Ovary (tissue), 7 donors: ENCODE measurements at regions not wholly inside any gene's neighbourhood (a gene's known extent, or its start where the extent isn't known, plus 50 kb on each side); places are given as distances from the start of the nearest gene placed in this dataset.

Experiments used
- DNase-seq, 5 donors: peaks; one replicate each; pipeline ENCODE4 v3.0.0-alpha.2; 2019 to 2020
- H3K27ac ChIP-seq, 2 donors: fragments of 200-600 bp; one replicate each; pipeline versions ENCODE4 v1.5.1 to v1.8.0; 2019 to 2022
- H3K27me3 ChIP-seq: fragments of 200-600 bp; one replicate; pipeline ENCODE4 v1.8.0; 2022
- H3K36me3 ChIP-seq: fragments of 200-600 bp; sonication (generic); one replicate; pipeline ENCODE4 v1.5.1; 2019
- H3K4me1 ChIP-seq: one replicate; pipeline ENCODE4 v1.8.1; 2013; ENCODE audit warnings: mild to moderate bottlenecking, moderate library complexity; ENCODE audit not compliant: insufficient read depth
- H3K4me3 ChIP-seq: fragments of 200-600 bp; sonication (generic); one replicate; pipeline ENCODE4 v1.5.1; 2017
- H3K9me3 ChIP-seq, 2 donors: fragments of 200-600 bp in 1 of 2; sonication (generic) in 1 of 2; one replicate each; pipeline versions ENCODE4 v1.5.1 to v1.8.1; 2013 to 2019; ENCODE audit warnings: mild to moderate bottlenecking in 1 of 2, moderate library complexity in 1 of 2
- EP300 ChIP-seq: sonication (generic); formaldehyde crosslinking; IDR thresholded peaks from one replicate; pipeline ENCODE4 v1.6.1; 2017; ENCODE audit warnings: antibody characterized with exemption
- POLR2A ChIP-seq: fragments of 450-650 bp; IDR thresholded peaks from one replicate; pipeline ENCODE4 v1.6.1; 2017; ENCODE audit warnings: antibody characterized with exemption, mild to moderate bottlenecking, moderate library complexity
- WGBS, 3 donors: extraction: QIAGEN DNeasy Blood & Tissue Kit in 1 of 3; methylation state at CpG; one replicate each; pipeline versions ENCODE4 v1.1.5 to v1.1.7; 2013 to 2017; 5-methylcytosine and 5-hydroxymethylcytosine counted together
- intact Hi-C, 4 donors: fragments of 100-400 bp; cut with DNase I; formaldehyde crosslinking; loops; one replicate each; pipeline versions ENCODE4 v1.11.0 to v1.15.1; 2022 to 2023
- TF ChIP-seq, protein P1 (sequence below), 3 donors: fragments of 450-650 bp in 2 of 3; fragments of 200-600 bp in 1 of 3; IDR thresholded peaks; one replicate each; pipeline versions ENCODE4 v1.5.1 to v1.8.0; 2016 to 2022; ENCODE audit warnings: antibody characterized with exemption in 3 of 3, mild to moderate bottlenecking in 1 of 3
- donor health status: DM: no; HTN: no; CAD: no; lungs with moderate emphysema.
- donor health status: DM: no; HTN: no; CAD: no.
- donor health status: Bipolar disorder and iron deficiency.
- donor health status: DM: no; HTN: no; CAD: no.
- donor health status: DM: yes; HTN: yes; CAD: no.

DNA sequence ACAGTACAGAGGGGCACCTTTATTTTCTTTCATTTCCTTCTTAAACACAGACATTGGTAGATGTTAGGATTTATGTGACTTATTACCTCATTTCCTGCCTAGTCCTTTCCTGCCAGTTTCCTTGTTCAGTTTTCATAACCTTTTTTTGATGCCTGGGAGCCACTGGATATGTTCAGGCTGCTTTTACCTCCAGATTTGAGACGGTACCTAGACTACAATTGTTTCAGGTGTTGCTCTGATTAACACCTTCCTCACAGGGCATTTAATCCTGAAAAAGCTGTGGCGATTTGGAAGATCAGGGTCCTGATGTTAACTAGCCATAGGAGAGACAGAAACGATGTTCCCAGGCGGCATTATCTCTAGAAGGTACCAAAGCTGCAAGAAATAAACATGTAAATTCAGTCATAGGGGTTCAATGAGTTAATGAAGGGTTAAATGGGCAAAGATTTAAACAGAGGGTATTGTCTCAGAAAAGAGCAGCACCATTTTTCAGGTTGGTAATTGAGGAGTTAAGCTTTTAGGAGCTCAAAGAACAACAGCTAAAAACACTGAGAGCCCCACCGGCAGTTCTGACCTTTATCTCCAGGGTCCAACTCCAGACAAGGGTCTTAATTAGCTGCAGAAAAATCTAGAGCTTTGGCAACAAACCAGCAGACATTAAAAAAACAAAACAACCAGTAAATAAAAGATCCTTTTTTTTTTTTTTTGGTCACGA, 93.3 kb downstream of the HRH4 start:
- Histone ChIP-seq H3K27ac (no peak overlapping the region), H3K4me1 (no peaks in the 10 kb centered on the region), H3K9me3 (no peaks in the 10 kb centered on the region), H3K36me3 (no peaks in the 10 kb centered on the region), H3K4me3 (no peak overlapping the region), H3K27me3 (no peaks in the 10 kb centered on the region)
- no peak for DNase-seq
- intact Hi-C loops, result no loop called here
- 45 to 61% (median 52%) methylated on average over 6 of the region's 6 CpGs for WGBS, 3 donors
- no peak for TF ChIP-seq POLR2A
- TF ChIP-seq EP300, result no peak
- TF ChIP-seq, protein P1, sequence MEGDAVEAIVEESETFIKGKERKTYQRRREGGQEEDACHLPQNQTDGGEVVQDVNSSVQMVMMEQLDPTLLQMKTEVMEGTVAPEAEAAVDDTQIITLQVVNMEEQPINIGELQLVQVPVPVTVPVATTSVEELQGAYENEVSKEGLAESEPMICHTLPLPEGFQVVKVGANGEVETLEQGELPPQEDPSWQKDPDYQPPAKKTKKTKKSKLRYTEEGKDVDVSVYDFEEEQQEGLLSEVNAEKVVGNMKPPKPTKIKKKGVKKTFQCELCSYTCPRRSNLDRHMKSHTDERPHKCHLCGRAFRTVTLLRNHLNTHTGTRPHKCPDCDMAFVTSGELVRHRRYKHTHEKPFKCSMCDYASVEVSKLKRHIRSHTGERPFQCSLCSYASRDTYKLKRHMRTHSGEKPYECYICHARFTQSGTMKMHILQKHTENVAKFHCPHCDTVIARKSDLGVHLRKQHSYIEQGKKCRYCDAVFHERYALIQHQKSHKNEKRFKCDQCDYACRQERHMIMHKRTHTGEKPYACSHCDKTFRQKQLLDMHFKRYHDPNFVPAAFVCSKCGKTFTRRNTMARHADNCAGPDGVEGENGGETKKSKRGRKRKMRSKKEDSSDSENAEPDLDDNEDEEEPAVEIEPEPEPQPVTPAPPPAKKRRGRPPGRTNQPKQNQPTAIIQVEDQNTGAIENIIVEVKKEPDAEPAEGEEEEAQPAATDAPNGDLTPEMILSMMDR (IDR thresholded peaks at IDR 0.05), result no peak

DNA sequence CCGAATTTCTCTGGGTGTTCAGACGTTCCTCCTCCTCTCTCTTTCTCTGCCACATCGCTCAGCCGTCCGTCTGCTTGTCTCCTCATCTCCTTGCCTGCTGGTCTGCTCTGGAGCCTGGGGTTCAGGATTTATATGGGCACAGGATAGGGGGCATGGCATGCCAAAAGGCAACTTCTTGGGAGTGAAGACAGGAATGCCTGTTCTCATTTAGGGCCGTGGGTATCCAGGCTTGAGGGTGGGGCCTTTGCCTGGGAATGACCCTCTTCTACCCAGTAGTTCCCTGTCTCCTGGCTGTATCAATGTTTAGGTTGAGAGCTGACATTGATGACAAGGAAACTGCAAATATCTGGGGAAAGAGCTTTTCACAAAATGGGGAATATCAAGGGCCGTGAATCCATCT, 98.0 kb downstream of the HRH4 start:
- intact Hi-C loops, result no loop called here

DNA sequence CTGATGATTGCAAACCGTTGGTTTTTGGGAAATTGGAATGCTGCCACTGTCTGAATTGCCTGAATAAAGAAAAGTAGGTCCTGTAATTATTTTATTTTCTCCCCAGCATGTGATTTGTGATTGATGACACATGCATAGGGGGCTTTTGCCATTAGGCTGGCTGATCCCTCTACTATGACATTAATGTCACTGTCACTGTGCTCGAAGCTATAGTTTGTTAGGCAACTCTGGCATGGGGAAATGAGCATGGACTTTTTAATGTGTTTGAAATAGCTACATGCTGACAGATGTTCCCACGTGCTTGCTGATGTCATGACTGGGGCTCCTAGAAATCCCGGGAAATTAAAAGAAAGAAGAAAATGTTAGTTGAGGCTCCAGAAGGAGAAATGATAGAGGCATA, 99.1 kb downstream of the HRH4 start:
- Histone ChIP-seq H3K4me3 (no peak overlapping the region), H3K4me1 (no peaks in the 10 kb centered on the region), H3K27me3 (no peaks in the 10 kb centered on the region), H3K9me3 (no peaks in the 10 kb centered on the region), H3K27ac (no peak overlapping the region), H3K36me3 (no peaks in the 10 kb centered on the region)
- intact Hi-C loops, result no loop called here
- TF ChIP-seq, protein P1 (IDR thresholded peaks at IDR 0.05), result no peak
- no peak for TF ChIP-seq EP300
- TF ChIP-seq POLR2A, result no peak
- WGBS, 3 donors, result 38 to 49% (median 44%) methylated on average over 4 of the region's 4 CpGs
- DNase-seq, result no peak

More for the DNA sequence above, 98.0 kb downstream of the HRH4 start:
- 64 to 73% (median 68%) methylated on average over 7 of the region's 7 CpGs for WGBS, 3 donors
- H3K27ac ChIP-seq, result no peak overlapping the region
- DNase-seq, result no peak
- H3K27me3 ChIP-seq, result no peaks in the 10 kb centered on the region
- H3K9me3 ChIP-seq, result no peaks in the 10 kb centered on the region
- TF ChIP-seq POLR2A (no peak), EP300 (no peak)
- TF ChIP-seq, protein P1 (IDR thresholded peaks at IDR 0.05), result no peak
- no peaks in the 10 kb centered on the region for H3K36me3 ChIP-seq
- H3K4me1 ChIP-seq, result no peaks in the 10 kb centered on the region
- no peak overlapping the region for H3K4me3 ChIP-seq

DNA sequence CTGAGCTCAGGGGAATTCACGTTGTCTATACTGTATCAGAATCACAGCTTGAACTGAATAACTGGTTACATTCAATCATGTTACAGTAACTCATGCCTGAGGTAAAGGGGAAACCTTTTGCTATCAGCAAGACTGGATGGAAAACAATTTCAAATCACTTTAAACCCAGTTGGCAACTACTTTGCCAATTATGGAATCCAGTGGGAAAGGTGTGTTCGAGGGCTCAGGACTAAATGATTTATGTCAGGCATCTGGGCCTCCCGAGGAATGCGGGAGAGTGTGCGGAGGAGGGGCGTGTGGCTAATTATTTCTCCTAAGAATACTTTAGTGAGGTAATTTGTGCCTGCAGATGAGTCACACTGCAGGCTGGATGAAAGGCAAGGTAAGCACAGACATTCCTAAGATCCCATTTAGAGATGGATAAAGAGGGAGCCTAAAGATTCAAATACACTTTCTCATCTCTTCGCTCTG, 100.1 kb downstream of the HRH4 start:
- Histone ChIP-seq H3K9me3 (no peaks in the 10 kb centered on the region), H3K4me3 (no peak overlapping the region), H3K27ac (no peak overlapping the region), H3K36me3 (no peaks in the 10 kb centered on the region), H3K27me3 (no peaks in the 10 kb centered on the region), H3K4me1 (no peaks in the 10 kb centered on the region)
- TF ChIP-seq POLR2A, result no peak
- TF ChIP-seq, protein P1 (IDR thresholded peaks at IDR 0.05), result no peak
- TF ChIP-seq EP300, result no peak
- 37 to 44% (median 40%) methylated on average over 7 of the region's 7 CpGs for WGBS, 3 donors
- intact Hi-C loops, result no loop called here
- DNase-seq, result no peak
